ENCODE measurements at regions not wholly inside any gene's neighbourhood (a gene's known extent, or its start where the extent isn't known, plus 50 kb on each side); places are given as distances from the start of the nearest gene placed in this dataset.

GRCh38 chr21:18831942-18832676 is 428.5 kb upstream of the TMPRSS15 start:
- Histone ChIP-seq H3K4me2 (ENCODE audit: insufficient read depth, low read length) (no peak overlapping the region), H3K79me2 (ENCODE audit: control insufficient read depth, insufficient read depth, low read length) (no peaks in the 10 kb centered on the region), H3K4me3 (replicated peaks in 1 of 3; ENCODE audit: insufficient read depth in 1 of 3, low read depth in 1 of 3, low read length in 3 of 3) (no peak overlapping the region), H3K9me3 (replicated peaks; ENCODE audit: control insufficient read depth, insufficient read depth, low read length) (no peaks in the 10 kb centered on the region), H3K27me3 (ENCODE audit: control insufficient read depth in 2 of 2, insufficient read depth in 2 of 2, low read length in 2 of 2) (no peaks in the 10 kb centered on the region), H2AFZ (ENCODE audit: low read depth, low read length) (no peak overlapping the region), H4K20me1 (replicated peaks; ENCODE audit: control insufficient read depth, extremely low read depth, insufficient read depth, low read length) (no peaks in the 10 kb centered on the region), H3K27ac (ENCODE audit: insufficient read depth, low read depth, low read length) (no peak overlapping the region), H3K9ac (replicated peaks; ENCODE audit: extremely low read depth, insufficient read depth, low read length) (no peak overlapping the region), H3K9me1 (replicated peaks; ENCODE audit: control insufficient read depth, extremely low read depth, insufficient read depth, low read length) (no peaks in the 10 kb centered on the region), H3K4me1 (ENCODE audit: control insufficient read depth, extremely low read depth, insufficient read depth, low read length) (peaks cover 7% of the 10 kb centered on the region), H3K36me3 (ENCODE audit: control insufficient read depth in 2 of 2, extremely low read depth in 1 of 2, insufficient read depth in 2 of 2, low read length in 2 of 2) (no peaks in the 10 kb centered on the region)
- no TSS peak for BruUV-seq (replicated peaks)
- no peak for DNase-seq (ENCODE audit: low read depth, low spot score)
- TF ChIP-seq EZH2 (IDR thresholded peaks at IDR 0.05; ENCODE audit: borderline replicate concordance, low read depth, low read length, severe bottlenecking) (no peak), FOS (IDR thresholded peaks at IDR 0.05; ENCODE audit: borderline replicate concordance, insufficient read depth, low read length) (no peak), MAX (IDR thresholded peaks at IDR 0.05; ENCODE audit: insufficient read depth, insufficient read length) (no peak), POLR2A (IDR thresholded peaks at IDR 0.05; ENCODE audit: low read depth, low read length) (no peak), POLR2AphosphoS5 (IDR thresholded peaks at IDR 0.05; ENCODE audit: insufficient read depth, low read depth, low read length) (no peak), MYC (IDR thresholded peaks at IDR 0.05; ENCODE audit: low read depth, low read length) (no peak), GATA2 (IDR thresholded peaks at IDR 0.05; ENCODE audit: insufficient read depth, insufficient read length, low read depth, low read length) (no peak), CTCF (IDR thresholded peaks at IDR 0.05; ENCODE audit: extremely low read depth in 1 of 2, insufficient read depth in 1 of 2, low read depth in 1 of 2, low read length in 2 of 2) (no peak), JUN (IDR thresholded peaks at IDR 0.05; ENCODE audit: borderline replicate concordance, insufficient read depth, insufficient read length, low read depth) (no peak)
- intact Hi-C loops (cut with micrococcal nuclease) = no loop called here
- FAIRE-seq = no peak
- CTCF ChIA-PET = no interaction called here
- dilution Hi-C loops (cut with MboI; ENCODE audit: extremely low pct_ligation_motif_present, low sequenced_read_pairs) = no loop called here
- POLR2A ChIA-PET = no interaction called here

Measured in endothelial cell of umbilical vein (primary cell).